HG02678 (cell line): ENCODE measurements at regions not wholly inside any gene's neighbourhood (a gene's known extent, or its start where the extent isn't known, plus 50 kb on each side); places are given as distances from the start of the nearest gene placed in this dataset.

ENCODE experiments used
- ATAC-seq: cut with Tn5 transposase; IDR thresholded peaks from one replicate; pipeline ENCODE4 v1.9.1; 2021; ENCODE audit warnings: mild to moderate bottlenecking, moderate library complexity; ENCODE audit not compliant: unreplicated experiment

GRCh38 chr5:18023986-18024385 is 389.7 kb downstream of the TAF11L14 start:
- no peak for ATAC-seq

DNA sequence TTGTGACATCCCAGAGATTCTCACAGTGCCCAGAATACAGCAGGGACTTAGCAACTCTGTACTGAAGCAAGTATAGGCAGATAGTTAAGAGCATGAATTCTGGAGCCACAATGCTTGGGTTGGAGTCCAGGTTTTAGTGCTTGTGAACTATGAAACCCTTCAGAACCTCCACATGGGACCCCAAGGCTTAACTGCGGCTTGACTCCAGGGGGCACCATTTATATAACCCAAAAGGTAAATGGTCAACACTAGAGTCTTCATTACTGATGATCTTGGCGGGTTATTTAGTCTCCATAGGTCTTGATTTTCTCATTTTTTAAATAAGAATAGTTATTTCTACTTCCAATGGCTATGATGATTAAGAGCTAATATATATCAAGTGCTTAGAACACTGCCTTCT is 390.3 kb downstream of the TAF11L14 start:
- ATAC-seq: no peak

GRCh38 chr5:18027241-18027867 is 393.1 kb downstream of the TAF11L14 start:
- ATAC-seq: no peak

- ATAC-seq: no peak
Measured at GRCh38 chr5:18028036-18028435, 393.8 kb downstream of the TAF11L14 start.

DNA sequence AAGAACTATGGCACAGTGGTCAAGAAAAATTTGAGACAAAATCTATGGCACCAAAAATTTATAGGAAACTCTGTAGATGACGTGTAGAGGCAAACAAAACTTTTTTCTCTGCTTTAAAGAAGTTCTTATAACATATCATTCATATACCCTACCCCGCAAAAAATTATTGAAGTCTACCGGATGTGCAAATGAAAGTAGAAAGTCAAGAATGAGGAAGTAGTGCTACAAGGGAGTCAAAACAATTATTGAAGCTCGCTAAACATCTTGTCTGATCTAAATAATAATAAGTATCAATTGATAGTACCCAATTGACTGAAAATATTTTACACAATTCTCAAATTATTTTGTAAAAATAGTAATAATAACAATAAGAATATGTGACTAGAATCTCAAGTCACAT is 398.5 kb downstream of the TAF11L14 start:
- no peak for ATAC-seq

DNA sequence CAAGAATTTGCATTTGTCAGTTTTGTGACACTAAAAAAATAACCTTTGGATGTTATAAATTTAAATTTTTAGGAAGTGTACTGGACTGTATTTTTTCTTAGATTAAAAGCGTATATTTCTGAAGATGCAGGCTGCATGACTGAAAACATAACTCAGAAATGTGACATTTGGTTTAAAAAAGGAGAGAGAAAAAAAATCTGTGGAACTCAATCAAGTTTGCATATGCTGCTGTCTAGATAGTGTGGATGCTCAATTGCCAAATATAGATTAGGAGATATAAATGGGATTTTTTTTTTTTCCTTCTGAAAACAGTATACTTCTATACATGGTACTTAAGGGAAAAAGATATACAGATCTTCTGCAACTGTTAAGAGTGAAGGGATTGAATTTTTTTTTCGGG is 402.3 kb downstream of the TAF11L14 start:
- ATAC-seq: no peak

- ATAC-seq: no peak
Measured at GRCh38 chr5:18037718-18038117, 403.5 kb downstream of the TAF11L14 start.

GRCh38 chr5:18043344-18043743 is 409.1 kb downstream of the TAF11L14 start:
- ATAC-seq: no peak

GRCh38 chr5:18048449-18048848 is 414.2 kb downstream of the TAF11L14 start:
- no peak for ATAC-seq

- no peak for ATAC-seq
Measured at GRCh38 chr5:18050345-18050744, 416.1 kb downstream of the TAF11L14 start.

DNA sequence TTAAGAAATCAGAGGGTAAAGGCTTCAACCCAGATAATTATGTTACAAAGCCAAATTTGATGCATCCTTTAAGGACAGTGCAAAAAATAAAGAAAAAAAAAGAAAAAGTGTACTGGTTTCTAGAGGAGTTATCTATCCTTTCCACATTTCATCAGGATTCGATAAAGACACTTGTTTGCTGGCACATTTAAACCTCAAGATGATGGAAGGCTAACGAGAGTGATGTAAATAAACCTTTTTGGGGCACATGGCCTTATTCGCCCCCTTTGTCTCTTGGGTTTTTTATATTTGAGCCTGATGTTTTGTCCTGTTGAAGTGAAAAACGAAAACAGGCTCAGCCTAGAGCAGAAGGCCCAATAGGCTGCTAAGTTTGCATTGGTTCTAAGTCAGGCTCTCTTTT is 416.5 kb downstream of the TAF11L14 start:
- ATAC-seq: no peak

DNA sequence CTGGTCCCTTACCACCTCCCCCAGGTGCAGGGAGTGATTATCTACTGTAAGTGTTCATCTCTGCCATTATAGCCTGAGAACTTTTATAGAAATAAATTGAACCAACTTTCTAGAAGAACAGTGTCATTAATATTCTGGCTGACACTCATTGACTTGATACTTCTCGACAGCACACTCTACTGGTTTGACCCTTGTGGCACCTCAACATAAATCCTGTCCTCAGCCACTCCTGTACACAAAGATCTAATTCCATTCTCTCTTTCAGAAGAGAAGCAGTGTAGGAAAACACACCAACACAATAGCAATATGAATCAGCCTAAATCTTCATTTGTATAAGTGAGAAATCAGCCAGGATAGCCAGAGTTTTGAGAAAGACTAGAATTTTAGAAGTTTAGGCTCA is 417.7 kb downstream of the TAF11L14 start:
- no peak for ATAC-seq

DNA sequence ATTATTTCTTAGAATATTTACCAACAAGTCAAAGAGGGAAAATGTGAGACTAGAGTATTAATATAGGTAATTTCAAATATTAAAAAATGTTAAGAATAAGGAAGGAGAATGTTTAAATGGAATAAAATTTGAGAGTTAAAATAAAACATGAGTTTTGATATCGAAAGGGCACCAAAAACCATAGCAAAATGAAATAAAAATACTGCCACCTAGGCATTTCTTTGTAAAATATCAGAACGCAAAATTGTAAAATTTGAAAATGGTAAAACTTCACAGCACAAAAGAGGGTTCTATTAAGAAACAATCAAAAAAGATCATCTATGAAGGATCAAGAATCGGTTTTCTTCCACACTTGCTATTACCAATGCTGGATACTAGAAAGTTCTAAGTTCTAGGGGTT is 418.3 kb downstream of the TAF11L14 start:
- no peak for ATAC-seq

GRCh38 chr5:18057725-18058124 is 423.5 kb downstream of the TAF11L14 start:
- ATAC-seq: no peak

- ATAC-seq: no peak
Measured at GRCh38 chr5:18067615-18068014, 433.4 kb downstream of the TAF11L14 start.

GRCh38 chr5:18068826-18069225 is 434.6 kb downstream of the TAF11L14 start:
- no peak for ATAC-seq

DNA sequence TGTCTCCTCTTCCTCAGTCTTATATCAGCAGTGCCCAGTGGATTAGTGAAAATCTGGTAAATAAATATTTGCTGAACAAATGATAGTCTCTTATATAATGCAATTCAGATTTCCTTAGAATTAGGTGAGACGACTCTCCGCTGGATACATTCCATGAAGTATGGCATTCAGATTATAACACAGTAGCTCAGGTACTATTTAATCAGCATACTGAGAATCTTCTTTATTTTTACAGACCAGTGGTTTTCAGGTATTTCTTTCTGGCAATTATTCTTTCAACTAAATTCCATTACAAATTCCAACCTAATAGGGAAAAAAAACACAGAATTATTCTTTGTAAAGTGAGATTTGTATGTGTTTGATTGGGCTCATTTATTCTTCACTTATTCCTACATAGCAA is 435.5 kb downstream of the TAF11L14 start:
- no peak for ATAC-seq

DNA sequence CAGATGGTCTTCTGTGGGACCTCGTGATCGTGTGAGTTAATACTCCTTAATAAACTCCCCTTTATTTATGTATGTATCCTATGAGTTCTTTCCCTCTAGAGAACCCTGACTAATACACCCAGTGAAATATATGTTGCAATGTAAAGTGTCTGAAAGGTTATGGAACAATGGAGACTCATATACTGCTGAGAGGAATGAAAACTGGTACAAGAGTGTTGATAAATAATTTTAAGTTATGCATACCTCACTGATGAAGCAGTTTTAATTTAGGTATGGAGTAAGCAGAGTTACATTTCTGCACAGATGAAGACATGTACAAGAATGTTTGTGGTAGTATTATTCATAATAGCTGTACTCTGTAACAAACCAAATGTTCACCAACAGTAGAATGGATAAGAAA is 438.3 kb downstream of the TAF11L14 start:
- no peak for ATAC-seq

DNA sequence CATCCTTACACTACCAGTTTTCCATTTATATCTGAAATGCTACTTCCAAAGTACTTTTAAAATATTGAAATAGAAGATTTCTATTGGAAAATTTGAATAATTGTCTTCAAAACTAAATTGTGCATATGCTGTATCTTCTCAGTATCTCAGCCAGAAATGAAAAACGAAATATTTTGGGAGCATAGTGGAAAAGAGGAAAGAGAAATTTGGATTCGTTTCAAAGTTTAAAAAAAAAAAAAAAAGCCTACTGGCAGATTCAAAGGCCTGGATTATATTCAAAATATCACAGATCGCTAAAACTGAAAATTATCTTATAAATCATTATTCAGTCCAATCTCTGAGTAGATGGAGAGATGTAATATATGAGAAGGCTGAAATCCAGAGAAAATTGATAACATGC is 440.7 kb downstream of the TAF11L14 start:
- no peak for ATAC-seq

- ATAC-seq: no peak
Measured at GRCh38 chr5:18078157-18078556, 443.9 kb downstream of the TAF11L14 start.

- ATAC-seq: no peak
Measured at GRCh38 chr5:18079831-18080230, 445.6 kb downstream of the TAF11L14 start.

- no peak for ATAC-seq
Measured at GRCh38 chr5:18088020-18088579, 453.8 kb downstream of the TAF11L14 start.

GRCh38 chr5:18090177-18090576 is 455.9 kb downstream of the TAF11L14 start:
- no peak for ATAC-seq
